Uterus (tissue), 3 donors: ENCODE measurements at regions not wholly inside any gene's neighbourhood (a gene's known extent, or its start where the extent isn't known, plus 50 kb on each side); places are given as distances from the start of the nearest gene placed in this dataset.

Experiments
- DNase-seq, 2 donors: peaks; one replicate each; pipeline ENCODE4 v3.0.0-alpha.2; 2019 to 2020
- H3K27ac ChIP-seq, 2 donors: fragments of 200-600 bp; sonication (generic); 1 replicate in 1 of 2; 2 replicates in 1 of 2; pipeline ENCODE4 v1.5.1; 2016 to 2018
- H3K27me3 ChIP-seq, 2 donors: fragments of 200-600 bp; sonication (generic); one replicate each; pipeline ENCODE4 v1.5.1; 2018 to 2019; ENCODE audit warnings: control low read depth in 1 of 2
- H3K36me3 ChIP-seq, 2 donors: fragments of 200-600 bp; sonication (generic); one replicate each; pipeline ENCODE4 v1.5.1; 2019; ENCODE audit warnings: control low read depth in 1 of 2
- H3K4me1 ChIP-seq, 2 donors: fragments of 200-600 bp; sonication (generic); one replicate each; pipeline ENCODE4 v1.5.1; 2018 to 2019; ENCODE audit warnings: control low read depth in 1 of 2
- H3K4me3 ChIP-seq, 2 donors: fragments of 200-600 bp; sonication (generic); 1 replicate in 1 of 2; 2 replicates in 1 of 2; pipeline ENCODE4 v1.5.1; 2018 to 2019; ENCODE audit warnings: mild to moderate bottlenecking in 1 of 2
- H3K9me3 ChIP-seq, 2 donors: fragments of 200-600 bp; sonication (generic); one replicate each; pipeline ENCODE4 v1.5.1; 2019; ENCODE audit warnings: control low read depth in 1 of 2
- CTCF ChIP-seq, 4 experiments: fragments of 200-600 bp in 2 of 4; fragments of 450-650 bp in 2 of 4; sonication (generic) in 2 of 4; IDR thresholded peaks; one replicate each; pipeline ENCODE4 v1.5.1; 2016 to 2019; ENCODE audit warnings: antibody characterized with exemption in 4 of 4, mild to moderate bottlenecking in 2 of 4, moderate library complexity in 1 of 4
- POLR2A ChIP-seq, 2 donors: fragments of 450-650 bp; IDR thresholded peaks; one replicate each; pipeline ENCODE4 v1.6.1; 2016; ENCODE audit warnings: antibody characterized with exemption in 2 of 2, mild to moderate bottlenecking in 1 of 2, moderate library complexity in 1 of 2
- intact Hi-C: fragments of 100-400 bp; cut with DNase I; formaldehyde crosslinking; loops from one replicate; pipeline ENCODE4 v1.15.1; 2023; ENCODE audit warnings: low total_unique reads
- donor health status: DM: yes; HTN: yes; CAD: no.

- intact Hi-C loops, result no loop called here
- Histone ChIP-seq H3K9me3 (no peaks in the 10 kb centered on the region), H3K36me3 (no peaks in the 10 kb centered on the region), H3K27ac (no peak overlapping the region), H3K4me3 (no peak overlapping the region), H3K4me1 (no peaks in the 10 kb centered on the region), H3K27me3 (no peaks in the 10 kb centered on the region)
- no peak for DNase-seq
- TF ChIP-seq POLR2A (IDR thresholded peaks at IDR 0.05) (no peak), CTCF (IDR thresholded peaks at IDR 0.05) (no peak)
Measured at GRCh38 chr1:238653693-238654321, 732.6 kb upstream of the CHRM3 start.

- H3K4me3 ChIP-seq, result no peak overlapping the region
- no peaks in the 10 kb centered on the region for H3K36me3 ChIP-seq
- DNase-seq, result no peak
- H3K27me3 ChIP-seq, result no peaks in the 10 kb centered on the region
- H3K27ac ChIP-seq, result no peak overlapping the region
- TF ChIP-seq POLR2A (IDR thresholded peaks at IDR 0.05) (no peak), CTCF (IDR thresholded peaks at IDR 0.05) (no peak)
- intact Hi-C loops, result no loop called here
- H3K9me3 ChIP-seq, result no peaks in the 10 kb centered on the region
- H3K4me1 ChIP-seq, result no peaks in the 10 kb centered on the region
Measured at GRCh38 chr1:238652346-238652968, 733.9 kb upstream of the CHRM3 start.

- H3K27me3 ChIP-seq, result no peaks in the 10 kb centered on the region
- TF ChIP-seq CTCF (IDR thresholded peaks at IDR 0.05) (no peak), POLR2A (IDR thresholded peaks at IDR 0.05) (no peak)
- H3K27ac ChIP-seq, result no peak overlapping the region
- no peak overlapping the region for H3K4me3 ChIP-seq
- intact Hi-C loops, result no loop called here
- no peaks in the 10 kb centered on the region for H3K9me3 ChIP-seq
- H3K4me1 ChIP-seq, result no peaks in the 10 kb centered on the region
- no peaks in the 10 kb centered on the region for H3K36me3 ChIP-seq
- no peak for DNase-seq
Measured at GRCh38 chr1:238649200-238649599, 737.2 kb upstream of the CHRM3 start.

- DNase-seq, result no peak
- H3K27ac ChIP-seq, result no peak overlapping the region
- H3K36me3 ChIP-seq, result no peaks in the 10 kb centered on the region
- H3K4me1 ChIP-seq, result no peaks in the 10 kb centered on the region
- intact Hi-C loops, result no loop called here
- H3K9me3 ChIP-seq, result no peaks in the 10 kb centered on the region
- TF ChIP-seq POLR2A (IDR thresholded peaks at IDR 0.05), result no peak
- no peak for TF ChIP-seq CTCF (IDR thresholded peaks at IDR 0.05)
- H3K27me3 ChIP-seq, result no peaks in the 10 kb centered on the region
- H3K4me3 ChIP-seq, result no peak overlapping the region
Measured at GRCh38 chr1:238648751-238649150, 737.6 kb upstream of the CHRM3 start.

- DNase-seq, result no peak
- Histone ChIP-seq H3K9me3 (no peaks in the 10 kb centered on the region), H3K4me1 (no peaks in the 10 kb centered on the region), H3K27ac (no peak overlapping the region), H3K27me3 (no peaks in the 10 kb centered on the region), H3K36me3 (no peaks in the 10 kb centered on the region), H3K4me3 (no peak overlapping the region)
- no peak for TF ChIP-seq POLR2A (IDR thresholded peaks at IDR 0.05)
- no peak for TF ChIP-seq CTCF (IDR thresholded peaks at IDR 0.05)
- intact Hi-C loops, result no loop called here
Measured at GRCh38 chr1:238648296-238648695, 738.1 kb upstream of the CHRM3 start.
